Osteocyte (in vitro differentiated cells): ENCODE measurements at regions not wholly inside any gene's neighbourhood (a gene's known extent, or its start where the extent isn't known, plus 50 kb on each side); places are given as distances from the start of the nearest gene placed in this dataset.

ENCODE experiments used
- DNase-seq: peaks from one replicate; pipeline ENCODE4 v3.0.0; 2021; ENCODE audit warnings: mixed read lengths; ENCODE audit not compliant: unreplicated experiment; ENCODE audit errors: extremely low spot score
- H3K27ac Mint-ChIP-seq: one replicate; pipeline ENCODE4 v1.8.0; 2021; ENCODE audit warnings: mild to moderate bottlenecking, mixed read lengths; ENCODE audit not compliant: unreplicated experiment
- H3K27me3 Mint-ChIP-seq: one replicate; pipeline ENCODE4 v1.8.0; 2021; ENCODE audit warnings: mixed read lengths; ENCODE audit not compliant: unreplicated experiment
- H3K36me3 Mint-ChIP-seq: one replicate; pipeline ENCODE4 v1.8.0; 2021; ENCODE audit warnings: mixed read lengths; ENCODE audit not compliant: unreplicated experiment
- H3K4me1 Mint-ChIP-seq: one replicate; pipeline ENCODE4 v1.8.0; 2021; ENCODE audit warnings: mixed read lengths; ENCODE audit not compliant: unreplicated experiment
- H3K4me3 Mint-ChIP-seq: one replicate; pipeline ENCODE4 v1.8.0; 2021; ENCODE audit warnings: mild to moderate bottlenecking, moderate library complexity, mixed read lengths; ENCODE audit not compliant: unreplicated experiment
- H3K9me3 Mint-ChIP-seq: one replicate; pipeline ENCODE4 v1.8.0; 2021; ENCODE audit warnings: mixed read lengths; ENCODE audit not compliant: unreplicated experiment
- TF ChIP-seq, protein P1 (sequence below): fragments of 200-600 bp; sonication (generic); IDR thresholded peaks from 2 replicates; pipeline ENCODE4 v1.5.0; 2021; ENCODE audit warnings: antibody characterized with exemption, mild to moderate bottlenecking, moderate library complexity

GRCh38 chr13:34230271-34230670, 412.3 kb downstream of the RFC3 start:
- H3K9me3 Mint-ChIP-seq = peaks cover 11% of the 10 kb centered on the region
- TF ChIP-seq, protein P1, sequence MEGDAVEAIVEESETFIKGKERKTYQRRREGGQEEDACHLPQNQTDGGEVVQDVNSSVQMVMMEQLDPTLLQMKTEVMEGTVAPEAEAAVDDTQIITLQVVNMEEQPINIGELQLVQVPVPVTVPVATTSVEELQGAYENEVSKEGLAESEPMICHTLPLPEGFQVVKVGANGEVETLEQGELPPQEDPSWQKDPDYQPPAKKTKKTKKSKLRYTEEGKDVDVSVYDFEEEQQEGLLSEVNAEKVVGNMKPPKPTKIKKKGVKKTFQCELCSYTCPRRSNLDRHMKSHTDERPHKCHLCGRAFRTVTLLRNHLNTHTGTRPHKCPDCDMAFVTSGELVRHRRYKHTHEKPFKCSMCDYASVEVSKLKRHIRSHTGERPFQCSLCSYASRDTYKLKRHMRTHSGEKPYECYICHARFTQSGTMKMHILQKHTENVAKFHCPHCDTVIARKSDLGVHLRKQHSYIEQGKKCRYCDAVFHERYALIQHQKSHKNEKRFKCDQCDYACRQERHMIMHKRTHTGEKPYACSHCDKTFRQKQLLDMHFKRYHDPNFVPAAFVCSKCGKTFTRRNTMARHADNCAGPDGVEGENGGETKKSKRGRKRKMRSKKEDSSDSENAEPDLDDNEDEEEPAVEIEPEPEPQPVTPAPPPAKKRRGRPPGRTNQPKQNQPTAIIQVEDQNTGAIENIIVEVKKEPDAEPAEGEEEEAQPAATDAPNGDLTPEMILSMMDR = no peak
- no peak overlapping the region for H3K4me3 Mint-ChIP-seq
- no peaks in the 10 kb centered on the region for H3K36me3 Mint-ChIP-seq
- DNase-seq = no peak
- no peak overlapping the region for H3K27ac Mint-ChIP-seq
- H3K4me1 Mint-ChIP-seq = no peaks in the 10 kb centered on the region
- peaks cover 8% of the 10 kb centered on the region for H3K27me3 Mint-ChIP-seq

- H3K36me3 Mint-ChIP-seq = no peaks in the 10 kb centered on the region
- H3K9me3 Mint-ChIP-seq = peaks cover 4% of the 10 kb centered on the region
- no peak overlapping the region for H3K27ac Mint-ChIP-seq
- TF ChIP-seq, protein P1 = no peak
- H3K4me3 Mint-ChIP-seq = no peak overlapping the region
- DNase-seq = no peak
- H3K4me1 Mint-ChIP-seq = no peaks in the 10 kb centered on the region
- no peaks in the 10 kb centered on the region for H3K27me3 Mint-ChIP-seq
These were observed 423.4 kb downstream of the RFC3 start for GRCh38 chr13:34241332-34241731.

- Mint-ChIP-seq H3K9me3 (no peaks in the 10 kb centered on the region), H3K4me1 (no peaks in the 10 kb centered on the region), H3K27me3 (no peaks in the 10 kb centered on the region), H3K36me3 (no peaks in the 10 kb centered on the region), H3K27ac (no peak overlapping the region), H3K4me3 (no peak overlapping the region)
- TF ChIP-seq, protein P1 = no peak
- DNase-seq = no peak
These were observed 425.5 kb downstream of the RFC3 start for GRCh38 chr13:34243403-34243802.

- TF ChIP-seq, protein P1 = no peak
- H3K27me3 Mint-ChIP-seq = no peaks in the 10 kb centered on the region
- no peak for DNase-seq
- no peak overlapping the region for H3K4me3 Mint-ChIP-seq
- H3K36me3 Mint-ChIP-seq = no peaks in the 10 kb centered on the region
- no peak overlapping the region for H3K27ac Mint-ChIP-seq
- no peaks in the 10 kb centered on the region for H3K9me3 Mint-ChIP-seq
- no peaks in the 10 kb centered on the region for H3K4me1 Mint-ChIP-seq
These were observed 428.6 kb downstream of the RFC3 start for GRCh38 chr13:34246511-34246910.

GRCh38 chr13:34247596-34247995, 429.6 kb downstream of the RFC3 start:
- no peaks in the 10 kb centered on the region for H3K36me3 Mint-ChIP-seq
- no peak overlapping the region for H3K27ac Mint-ChIP-seq
- no peak for DNase-seq
- H3K4me3 Mint-ChIP-seq = no peak overlapping the region
- H3K4me1 Mint-ChIP-seq = no peaks in the 10 kb centered on the region
- no peaks in the 10 kb centered on the region for H3K27me3 Mint-ChIP-seq
- TF ChIP-seq, protein P1 = no peak
- H3K9me3 Mint-ChIP-seq = no peaks in the 10 kb centered on the region
